Neural cell (in vitro differentiated cells): ENCODE measurements at regions not wholly inside any gene's neighbourhood (a gene's known extent, or its start where the extent isn't known, plus 50 kb on each side); places are given as distances from the start of the nearest gene placed in this dataset.

Source experiments
- H2AFZ ChIP-seq: fragments of 200-600, 300-800 bp; sonication (generic), shearing (Covaris generic); 2 replicates; pipeline ENCODE4 v1.6.0; 2014; ENCODE audit warnings: low read depth, mild to moderate bottlenecking, antibody characterized with exemption, low read length, moderate library complexity
- H3F3A ChIP-seq: fragments of 200-600 bp; shearing (Covaris generic); 2 replicates; pipeline ENCODE4 v1.6.1; 2016; ENCODE audit warnings: mild to moderate bottlenecking, moderate library complexity, mixed read lengths, antibody characterized with exemption, low read length; ENCODE audit not compliant: insufficient read depth, poor library complexity, severe bottlenecking
- H3K27ac ChIP-seq: fragments of 200-600, 300-800 bp; sonication (generic), shearing (Covaris generic); 2 replicates; pipeline ENCODE4 v1.5.1; 2014; ENCODE audit warnings: mild to moderate bottlenecking, low read length, moderate library complexity
- H3K27me3 ChIP-seq: fragments of 300-800, 200-600 bp; sonication (generic), shearing (Covaris generic); 2 replicates; pipeline ENCODE4 v1.6.0; 2014; ENCODE audit warnings: mild to moderate bottlenecking, low read depth, low read length, moderate library complexity; ENCODE audit not compliant: insufficient read depth
- H3K36me3 ChIP-seq: fragments of 300-800, 200-600 bp; sonication (generic), shearing (Covaris generic); 2 replicates; pipeline ENCODE4 v1.5.1; 2014; ENCODE audit warnings: mild to moderate bottlenecking, antibody characterized with exemption, low read length, moderate library complexity; ENCODE audit not compliant: insufficient read depth
- H3K4me2 ChIP-seq: fragments of 300-800, 200-600 bp; sonication (generic), shearing (Covaris generic); 2 replicates; pipeline ENCODE4 v1.6.0; 2014; ENCODE audit warnings: mild to moderate bottlenecking, low read length
- H3K4me3 ChIP-seq: fragments of 300-800, 200-600 bp; sonication (generic), shearing (Covaris generic); 2 replicates; pipeline ENCODE4 v1.5.1; 2014; ENCODE audit warnings: mild to moderate bottlenecking, low read length, moderate library complexity
- H3K79me2 ChIP-seq: fragments of 200-600 bp; shearing (Covaris generic); replicated peaks from 2 replicates; pipeline ENCODE4 v1.6.0; 2014; ENCODE audit warnings: mild to moderate bottlenecking, low read length, moderate library complexity; ENCODE audit not compliant: insufficient read depth
- H3K9ac ChIP-seq: fragments of 300-800, 200-600 bp; sonication (generic), shearing (Covaris generic); 2 replicates; pipeline ENCODE4 v1.6.1; 2016; ENCODE audit warnings: mild to moderate bottlenecking, low read length, mixed read lengths
- H3K9me2 ChIP-seq: fragments of 200-600 bp; shearing (Covaris generic); 2 replicates; pipeline ENCODE4 v1.6.1; 2016; ENCODE audit warnings: mild to moderate bottlenecking, low read length, mixed read lengths; ENCODE audit not compliant: insufficient read depth
- H3K9me3 ChIP-seq: fragments of 200-600, 300-800 bp; sonication (generic), shearing (Covaris generic); 2 replicates; pipeline ENCODE4 v1.6.1; 2016; ENCODE audit warnings: mild to moderate bottlenecking, mixed run types, low read length, moderate library complexity, mixed read lengths
- H4K20me1 ChIP-seq: fragments of 200-600 bp; shearing (Covaris generic); 2 replicates; pipeline ENCODE4 v1.6.1; 2016; ENCODE audit warnings: mild to moderate bottlenecking, mixed run types; ENCODE audit not compliant: insufficient read depth
- CTCF ChIP-seq: fragments of 450-650 bp; IDR thresholded peaks from 2 replicates; pipeline ENCODE4 v1.5.1; 2014; ENCODE audit warnings: antibody characterized with exemption, mild to moderate bottlenecking, moderate library complexity; ENCODE audit not compliant: poor library complexity, severe bottlenecking
- EP300 ChIP-seq: fragments of 450-650 bp; conservative IDR thresholded peaks from 2 replicates; pipeline ENCODE4 v1.6.1; 2014; ENCODE audit warnings: antibody characterized with exemption, mild to moderate bottlenecking, moderate library complexity; ENCODE audit not compliant: poor library complexity, severe bottlenecking
- EZH2 ChIP-seq: fragments of 200-600, 300-800 bp; shearing (Covaris generic), sonication (generic); IDR thresholded peaks from 2 replicates; pipeline ENCODE4 v1.6.1; 2014; ENCODE audit warnings: antibody characterized with exemption, low read length, borderline replicate concordance, mild to moderate bottlenecking; ENCODE audit not compliant: insufficient read depth, poor library complexity, severe bottlenecking
- MXI1 ChIP-seq: fragments of 450-650 bp; conservative IDR thresholded peaks from 2 replicates; pipeline ENCODE4 v1.6.1; 2014; ENCODE audit warnings: antibody characterized with exemption, mild to moderate bottlenecking; ENCODE audit not compliant: poor library complexity, severe bottlenecking
- POLR2AphosphoS5 ChIP-seq: IDR thresholded peaks from 2 replicates; pipeline ENCODE4 v1.6.1; 2012
- RAD21 ChIP-seq: fragments of 450-650 bp; conservative IDR thresholded peaks from 2 replicates; pipeline ENCODE4 v1.6.1; 2014; ENCODE audit warnings: antibody characterized with exemption, mild to moderate bottlenecking, moderate library complexity
- REST ChIP-seq: IDR thresholded peaks from 2 replicates; pipeline ENCODE4 v1.6.1; 2012; ENCODE audit warnings: borderline replicate concordance
- SMC3 ChIP-seq: fragments of 450-650 bp; conservative IDR thresholded peaks from 2 replicates; pipeline ENCODE4 v1.6.1; 2014; ENCODE audit warnings: antibody characterized with exemption, mild to moderate bottlenecking, moderate library complexity; ENCODE audit not compliant: poor library complexity
- TAF1 ChIP-seq: IDR thresholded peaks from 2 replicates; pipeline ENCODE4 v1.6.1; 2012; ENCODE audit warnings: low read depth

GRCh38 chr10:29780639-29781038 is 145.9 kb upstream of the SVIL start:
- Histone ChIP-seq H3F3A (no peaks in the 10 kb centered on the region), H3K4me2 (no peak overlapping the region), H3K9ac (no peak overlapping the region), H3K27me3 (no peaks in the 10 kb centered on the region), H2AFZ (no peak overlapping the region), H3K9me2 (no peaks in the 10 kb centered on the region), H4K20me1 (no peaks in the 10 kb centered on the region), H3K9me3 (no peaks in the 10 kb centered on the region), H3K36me3 (no peaks in the 10 kb centered on the region), H3K4me3 (no peak overlapping the region), H3K79me2 (no peaks in the 10 kb centered on the region), H3K27ac (no peak overlapping the region)
- TF ChIP-seq EP300 (no peak), MXI1 (no peak), SMC3 (no peak), EZH2 (no peak), RAD21 (no peak), TAF1 (no peak), POLR2AphosphoS5 (no peak), CTCF (no peak), REST (no peak)

- no peak overlapping the region for H2AFZ ChIP-seq
- H3K9me3 ChIP-seq, result no peaks in the 10 kb centered on the region
- no peak overlapping the region for H3K4me2 ChIP-seq
- H3F3A ChIP-seq, result no peaks in the 10 kb centered on the region
- H3K27ac ChIP-seq, result no peak overlapping the region
- no peak overlapping the region for H3K9ac ChIP-seq
- H4K20me1 ChIP-seq, result no peaks in the 10 kb centered on the region
- TF ChIP-seq CTCF (no peak), REST (no peak), POLR2AphosphoS5 (no peak), TAF1 (no peak)
- no peaks in the 10 kb centered on the region for H3K27me3 ChIP-seq
- no peaks in the 10 kb centered on the region for H3K79me2 ChIP-seq
- H3K4me3 ChIP-seq, result no peak overlapping the region
- no peaks in the 10 kb centered on the region for H3K36me3 ChIP-seq
- H3K9me2 ChIP-seq, result no peaks in the 10 kb centered on the region
Observed at GRCh38 chr10:29780096-29780495, 145.3 kb upstream of the SVIL start.
